IMR-90 (cell line): ENCODE measurements at regions not wholly inside any gene's neighbourhood (a gene's known extent, or its start where the extent isn't known, plus 50 kb on each side); places are given as distances from the start of the nearest gene placed in this dataset.

Source experiments
- ATAC-seq: fragments of 200-7000 bp; cut with Tn5 transposase; 2 replicates; pipeline ENCODE4 v1.9.1; 2020; ENCODE audit warnings: low read depth, mild to moderate bottlenecking, moderate library complexity
- BruUV-seq: library from RNA; stranded (reverse); fragments of 400-500 nt; replicated peaks from 2 replicates; lab custom pipeline; 2021; lab: Mats Ljungman, UMichigan
- CTCF ChIA-PET: fragments of 300-600 bp; formaldehyde crosslinking; extraction: SDS; loops from one replicate; lab custom pipeline; 2021; ENCODE audit warnings: antibody characterized with exemption; lab: Yijun Ruan, JAX
- POLR2A ChIA-PET: fragments of 300-600 bp; sonication (Branson Sonifier 250); formaldehyde crosslinking; loops from one replicate; lab custom pipeline; 2022; ENCODE audit warnings: antibody characterized with exemption; ENCODE audit not compliant: unreplicated experiment; lab: Charles Lee
- DNase-seq: peaks from one replicate; pipeline ENCODE4 v3.0.0; 2013
- H2AFZ ChIP-seq: replicated peaks from 2 replicates; pipeline ENCODE3; 2013; ENCODE audit warnings: low read length, mild to moderate bottlenecking; ENCODE audit not compliant: poor library complexity
- H2AK5ac ChIP-seq: 2 replicates; pipeline ENCODE4 v1.6.1; 2013; ENCODE audit warnings: low read depth, low read length, inconsistent platforms
- H2AK9ac ChIP-seq: replicated peaks from 2 replicates; pipeline ENCODE3; 2013; ENCODE audit warnings: mild to moderate bottlenecking, low read depth, low read length, moderate library complexity; ENCODE audit not compliant: poor library complexity
- H2BK120ac ChIP-seq: 2 replicates; pipeline ENCODE4 v1.6.1; 2013; ENCODE audit warnings: low read depth, low read length, inconsistent platforms
- H2BK15ac ChIP-seq: 3 replicates; pipeline ENCODE4 v1.6.1; 2013; ENCODE audit warnings: low read depth, low read length, inconsistent platforms
- H2BK20ac ChIP-seq: 2 replicates; pipeline ENCODE4 v1.6.1; 2013; ENCODE audit warnings: low read depth, mild to moderate bottlenecking, inconsistent platforms, low read length, moderate library complexity
- H2BK5ac ChIP-seq: 2 replicates; pipeline ENCODE4 v1.6.1; 2013; ENCODE audit warnings: mild to moderate bottlenecking, low read depth, low read length, inconsistent platforms; ENCODE audit not compliant: poor library complexity, severe bottlenecking
- H3K14ac ChIP-seq: replicated peaks from 2 replicates; pipeline ENCODE4 v1.6.1; 2013; ENCODE audit warnings: low read depth, low read length, inconsistent platforms
- H3K18ac ChIP-seq: 2 replicates; pipeline ENCODE4 v1.6.1; 2013; ENCODE audit warnings: low read depth, low read length, control low read depth
- H3K23ac ChIP-seq: 2 replicates; pipeline ENCODE4 v1.6.1; 2013; ENCODE audit warnings: low read depth, low read length, inconsistent platforms
- H3K27ac ChIP-seq: 2 replicates; pipeline ENCODE4 v1.5.1; 2013; ENCODE audit warnings: mild to moderate bottlenecking, control low read depth, low read length; ENCODE audit not compliant: insufficient read depth
- H3K27me3 ChIP-seq: 2 replicates; pipeline ENCODE4 v1.6.1; 2013; ENCODE audit warnings: low read length; ENCODE audit not compliant: control insufficient read depth, insufficient read depth
- H3K36me3 ChIP-seq: 2 replicates; pipeline ENCODE4 v1.6.1; 2013; ENCODE audit warnings: low read length, mixed read lengths; ENCODE audit not compliant: control insufficient read depth, insufficient read depth
- H3K4ac ChIP-seq: 2 replicates; pipeline ENCODE4 v1.6.1; 2013; ENCODE audit warnings: low read depth, low read length, inconsistent platforms
- H3K4me1 ChIP-seq: 2 replicates; pipeline ENCODE4 v1.6.1; 2013; ENCODE audit warnings: low read length, mixed read lengths; ENCODE audit not compliant: control insufficient read depth, insufficient read depth
- H3K4me2 ChIP-seq: 2 replicates; pipeline ENCODE4 v1.6.1; 2013; ENCODE audit warnings: low read depth, mild to moderate bottlenecking, control low read depth, low read length, moderate library complexity
- H3K4me3 ChIP-seq: 2 replicates; pipeline ENCODE4 v1.5.1; 2013; ENCODE audit warnings: low read depth, mild to moderate bottlenecking, control low read depth, low read length, moderate library complexity; ENCODE audit not compliant: insufficient read depth
- H3K56ac ChIP-seq: 2 replicates; pipeline ENCODE4 v1.6.1; 2013; ENCODE audit warnings: low read length, inconsistent platforms; ENCODE audit not compliant: insufficient read depth; ENCODE audit errors: extremely low read depth
- H3K79me1 ChIP-seq, 2 experiments: 2 replicates each; pipeline ENCODE4 v1.6.1; 2013; ENCODE audit warnings: low read length in 2 of 2, inconsistent platforms in 1 of 2, low read depth in 1 of 2
- H3K9ac ChIP-seq: 2 replicates; pipeline ENCODE4 v1.6.1; 2013; ENCODE audit warnings: low read depth, low read length, control low read depth
- H3K9me1 ChIP-seq: 2 replicates; pipeline ENCODE4 v1.6.1; 2013; ENCODE audit warnings: low read length, inconsistent platforms; ENCODE audit not compliant: insufficient read depth
- H3K9me3 ChIP-seq: 2 replicates; pipeline ENCODE4 v1.6.1; 2013; ENCODE audit warnings: low read length; ENCODE audit not compliant: control insufficient read depth, insufficient read depth
- H4K20me1 ChIP-seq: 2 replicates; pipeline ENCODE4 v1.6.1; 2013; ENCODE audit warnings: low read length, inconsistent platforms; ENCODE audit not compliant: insufficient read depth
- H4K5ac ChIP-seq: 2 replicates; pipeline ENCODE4 v1.6.1; 2013; ENCODE audit warnings: mild to moderate bottlenecking, low read depth, low read length, control low read depth
- H4K8ac ChIP-seq, 2 experiments: 2 replicates each; pipeline ENCODE4 v1.6.1; 2013; ENCODE audit warnings: low read depth in 2 of 2, low read length in 2 of 2, control low read depth in 1 of 2, inconsistent platforms in 1 of 2
- H4K91ac ChIP-seq: 2 replicates; pipeline ENCODE4 v1.6.1; 2013; ENCODE audit warnings: low read depth, low read length, inconsistent platforms; ENCODE audit not compliant: insufficient read depth
- BHLHE40 ChIP-seq: fragments of 150-350 bp; IDR thresholded peaks from 2 replicates; pipeline ENCODE4 v1.6.1; 2016; ENCODE audit warnings: mild to moderate bottlenecking, low read depth, low read length
- CEBPB ChIP-seq: IDR thresholded peaks from 2 replicates; pipeline ENCODE4 v1.6.1; 2012; ENCODE audit warnings: low read depth, low read length, improper control_type of control experiment
- MXI1 ChIP-seq: IDR thresholded peaks from 2 replicates; pipeline ENCODE4 v1.6.1; 2012; ENCODE audit warnings: low read depth, mild to moderate bottlenecking, low read length, moderate library complexity, borderline replicate concordance
- RCOR1 ChIP-seq: IDR thresholded peaks from 2 replicates; pipeline ENCODE4 v1.6.1; 2012; ENCODE audit warnings: mild to moderate bottlenecking, low read length, improper control_type of control experiment; ENCODE audit not compliant: insufficient replicate concordance
- USF2 ChIP-seq: fragments of 150-350 bp; IDR thresholded peaks from 2 replicates; pipeline ENCODE4 v1.6.1; 2017; ENCODE audit warnings: mild to moderate bottlenecking, antibody characterized with exemption, low read length, low read depth
- WGBS, 2 experiments: methylation state at CpG; one replicate each; pipeline versions ENCODE4 v1.1.5 to v1.1.7; 2013; ENCODE audit warnings: missing lambda C conversion rate in 2 of 2; ENCODE audit not compliant: insufficient read length in 1 of 2; ENCODE audit errors: extremely low coverage in 2 of 2; 5-methylcytosine and 5-hydroxymethylcytosine counted together
- dilution Hi-C: fragments of 300-500 bp; cut with HindIII; formaldehyde crosslinking; loops from one replicate; pipeline ENCODE4 v1.14.3; 2018; ENCODE audit warnings: low sequenced_read_pairs; ENCODE audit not compliant: unreplicated experiment
- in situ Hi-C: fragments of 300-500 bp; cut with MboI; formaldehyde crosslinking; loops from 3 replicates; pipeline ENCODE4 v1.14.3; 2019; ENCODE audit warnings: low sequenced_read_pairs, inconsistent platforms, mixed read lengths
- intact Hi-C: fragments of 100-400 bp; cut with micrococcal nuclease; formaldehyde crosslinking; loops from 2 replicates; pipeline ENCODE4 v1.10.0; 2022

GRCh38 chr15:72994534-72995177 is 57.6 kb upstream of the NEO1 start:
- Histone ChIP-seq H3K14ac (peak overlapping the region; percentile 72; the same call in 1 of the 2 replicates), H4K20me1 (no peaks in the 10 kb centered on the region), H3K4me2 (peak overlapping the region; percentile 73), H2BK120ac (peak overlapping the region; percentile 53), H4K8ac (peak overlapping the region in 1 of 2 experiments; percentile 80; a peak in 3 of 4 replicates), H2BK15ac (peak overlapping the region; percentile 73; the same call in 1 of the 3 replicates), H3K56ac (no peak overlapping the region), H3K9me3 (no peaks in the 10 kb centered on the region), H3K79me1 (no peaks in the 10 kb centered on the region), H2BK20ac (peak overlapping the region; percentile 70; the same call in 1 of the 2 replicates), H3K23ac (peak overlapping the region; percentile 2; the same call in 1 of the 2 replicates), H4K91ac (peak overlapping the region; percentile 51; the same call in 1 of the 2 replicates), H3K27me3 (no peaks in the 10 kb centered on the region), H3K9ac (0 out of 2 replicates have a peak overlapping the region, but pooled peaks have one; percentile 41), H3K18ac (peak overlapping the region; percentile 95), H3K27ac (peak overlapping the region; percentile 20), H4K5ac (peak overlapping the region; percentile 98), H2BK5ac (peak overlapping the region; percentile 62), H2AFZ (peak overlapping the region; percentile 73), H3K4me1 (peaks cover 8% of the 10 kb centered on the region), H2AK9ac (no peak overlapping the region), H3K4me3 (no peak overlapping the region), H3K9me1 (no peaks in the 10 kb centered on the region; the same call in 1 of the 2 replicates), H3K36me3 (no peaks in the 10 kb centered on the region), H3K4ac (peak overlapping the region; percentile 38; the same call in 1 of the 2 replicates), H2AK5ac (no peak overlapping the region)
- TF ChIP-seq RCOR1 = no peak
- TF ChIP-seq CEBPB = no peak
- no peak for TF ChIP-seq MXI1
- no peak for TF ChIP-seq BHLHE40
- TF ChIP-seq USF2 = no peak
- ChIA-PET POLR2A (no interaction called here), CTCF (no interaction called here)
- intact Hi-C loops = no loop called here
- no CpG with 5 or more reads among the region's 9 CpGs for WGBS, 2 experiments
- in situ Hi-C loops = no loop called here
- no peak for ATAC-seq
- dilution Hi-C loops = no loop called here
- no TSS peak for BruUV-seq
- no peak for DNase-seq
